Coronary artery (tissue), 2 donors: ENCODE measurements at regions not wholly inside any gene's neighbourhood (a gene's known extent, or its start where the extent isn't known, plus 50 kb on each side); places are given as distances from the start of the nearest gene placed in this dataset.

Source experiments
- DNase-seq: peaks from one replicate; pipeline ENCODE4 v3.0.0-alpha.2; 2017; ENCODE audit warnings: low spot score
- H3K27ac ChIP-seq, 2 donors: fragments of 200-600 bp; sonication (generic); one replicate each; pipeline ENCODE4 v1.5.1; 2016 to 2019
- H3K4me3 ChIP-seq: fragments of 200-600 bp; sonication (generic); 2 replicates; pipeline ENCODE4 v1.5.1; 2016; ENCODE audit warnings: mild to moderate bottlenecking, moderate library complexity
- TF ChIP-seq, protein P1 (sequence below): fragments of 200-600 bp; sonication (generic); IDR thresholded peaks from one replicate; pipeline ENCODE4 v1.5.1; 2019; ENCODE audit warnings: antibody characterized with exemption

DNA sequence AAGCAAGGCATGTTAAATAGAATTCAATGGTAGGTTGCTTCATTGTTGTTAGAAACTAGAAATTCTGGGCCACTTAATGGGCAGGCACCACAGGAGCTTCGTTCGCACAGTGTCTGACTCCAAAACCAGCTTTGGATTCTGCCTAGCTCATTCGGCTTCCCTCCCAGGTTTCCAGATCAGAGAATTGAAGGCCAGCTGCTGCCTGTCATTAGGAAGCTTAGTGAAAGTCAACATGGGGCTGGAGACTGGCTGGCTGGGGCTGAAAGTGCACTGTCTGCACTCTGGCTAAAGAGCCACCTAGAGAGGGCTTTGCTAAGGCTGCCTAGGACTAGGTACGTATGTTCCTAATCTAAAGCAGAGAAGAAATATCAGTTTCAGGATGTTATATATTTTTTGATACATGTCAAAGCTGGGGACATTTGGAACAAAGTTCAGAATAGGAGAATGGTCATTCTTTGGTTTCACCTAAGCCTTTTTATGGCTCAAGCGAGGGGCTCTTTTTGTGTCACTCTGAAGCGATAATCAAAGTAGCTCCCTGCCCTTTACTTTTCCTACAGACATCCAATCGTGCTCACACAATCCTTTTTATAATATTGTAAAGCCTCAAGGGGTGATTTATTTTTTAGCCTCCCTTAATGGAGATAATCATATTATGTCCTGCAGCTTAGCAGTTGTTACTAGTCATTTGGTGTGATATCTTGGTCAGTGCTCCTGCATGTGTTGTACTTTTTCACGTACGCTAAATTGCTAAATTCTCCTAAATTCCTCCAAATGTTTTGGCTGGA lies 238.5 kb upstream of the NAV3 start:
- Histone ChIP-seq H3K27ac (no peak overlapping the region), H3K4me3 (no peak overlapping the region)
- no peak for DNase-seq
- TF ChIP-seq, protein P1, sequence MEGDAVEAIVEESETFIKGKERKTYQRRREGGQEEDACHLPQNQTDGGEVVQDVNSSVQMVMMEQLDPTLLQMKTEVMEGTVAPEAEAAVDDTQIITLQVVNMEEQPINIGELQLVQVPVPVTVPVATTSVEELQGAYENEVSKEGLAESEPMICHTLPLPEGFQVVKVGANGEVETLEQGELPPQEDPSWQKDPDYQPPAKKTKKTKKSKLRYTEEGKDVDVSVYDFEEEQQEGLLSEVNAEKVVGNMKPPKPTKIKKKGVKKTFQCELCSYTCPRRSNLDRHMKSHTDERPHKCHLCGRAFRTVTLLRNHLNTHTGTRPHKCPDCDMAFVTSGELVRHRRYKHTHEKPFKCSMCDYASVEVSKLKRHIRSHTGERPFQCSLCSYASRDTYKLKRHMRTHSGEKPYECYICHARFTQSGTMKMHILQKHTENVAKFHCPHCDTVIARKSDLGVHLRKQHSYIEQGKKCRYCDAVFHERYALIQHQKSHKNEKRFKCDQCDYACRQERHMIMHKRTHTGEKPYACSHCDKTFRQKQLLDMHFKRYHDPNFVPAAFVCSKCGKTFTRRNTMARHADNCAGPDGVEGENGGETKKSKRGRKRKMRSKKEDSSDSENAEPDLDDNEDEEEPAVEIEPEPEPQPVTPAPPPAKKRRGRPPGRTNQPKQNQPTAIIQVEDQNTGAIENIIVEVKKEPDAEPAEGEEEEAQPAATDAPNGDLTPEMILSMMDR, result no peak

DNA sequence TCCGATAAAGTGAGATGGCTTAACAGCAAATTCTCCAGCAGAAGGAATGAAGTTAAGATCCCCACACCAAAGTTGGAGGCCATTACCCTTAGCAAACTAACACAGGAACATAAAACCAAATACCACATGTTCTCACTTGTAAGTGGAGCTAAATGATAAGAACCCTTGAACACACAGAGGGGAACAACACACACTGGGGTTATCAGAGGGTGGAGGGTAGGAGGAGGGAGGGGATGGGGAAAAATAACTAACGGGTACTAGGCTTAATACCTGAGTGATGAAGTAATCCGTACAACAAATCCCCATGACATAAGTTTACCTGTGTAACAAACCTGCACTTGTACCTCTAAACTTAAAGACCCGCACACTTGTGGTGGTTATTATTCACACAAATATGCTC lies 240.4 kb upstream of the NAV3 start:
- H3K4me3 ChIP-seq, result no peak overlapping the region
- TF ChIP-seq, protein P1, result no peak
- H3K27ac ChIP-seq, result no peak overlapping the region
- DNase-seq, result no peak

DNA sequence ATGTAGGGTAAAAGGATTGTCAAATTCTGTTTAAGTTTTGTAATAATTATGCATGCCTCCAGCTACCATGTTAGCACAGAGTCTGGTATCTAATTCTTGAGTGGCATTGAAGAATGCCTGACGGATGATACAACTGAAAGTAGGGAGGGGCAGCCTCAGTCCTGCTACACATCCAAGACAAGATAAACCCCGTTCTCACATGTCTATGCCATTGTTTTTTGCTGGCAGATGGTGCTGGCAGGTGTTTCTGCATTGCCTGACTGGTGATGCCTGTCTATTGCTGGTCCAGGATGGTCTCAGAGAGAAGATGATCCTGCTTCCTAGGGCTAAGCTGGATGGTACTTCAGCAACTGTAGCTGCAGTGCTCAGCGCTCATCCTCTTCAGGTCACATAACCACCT lies 245.8 kb upstream of the NAV3 start:
- no peak overlapping the region for H3K4me3 ChIP-seq
- no peak overlapping the region for H3K27ac ChIP-seq
- TF ChIP-seq, protein P1, result no peak
- DNase-seq, result no peak

DNA sequence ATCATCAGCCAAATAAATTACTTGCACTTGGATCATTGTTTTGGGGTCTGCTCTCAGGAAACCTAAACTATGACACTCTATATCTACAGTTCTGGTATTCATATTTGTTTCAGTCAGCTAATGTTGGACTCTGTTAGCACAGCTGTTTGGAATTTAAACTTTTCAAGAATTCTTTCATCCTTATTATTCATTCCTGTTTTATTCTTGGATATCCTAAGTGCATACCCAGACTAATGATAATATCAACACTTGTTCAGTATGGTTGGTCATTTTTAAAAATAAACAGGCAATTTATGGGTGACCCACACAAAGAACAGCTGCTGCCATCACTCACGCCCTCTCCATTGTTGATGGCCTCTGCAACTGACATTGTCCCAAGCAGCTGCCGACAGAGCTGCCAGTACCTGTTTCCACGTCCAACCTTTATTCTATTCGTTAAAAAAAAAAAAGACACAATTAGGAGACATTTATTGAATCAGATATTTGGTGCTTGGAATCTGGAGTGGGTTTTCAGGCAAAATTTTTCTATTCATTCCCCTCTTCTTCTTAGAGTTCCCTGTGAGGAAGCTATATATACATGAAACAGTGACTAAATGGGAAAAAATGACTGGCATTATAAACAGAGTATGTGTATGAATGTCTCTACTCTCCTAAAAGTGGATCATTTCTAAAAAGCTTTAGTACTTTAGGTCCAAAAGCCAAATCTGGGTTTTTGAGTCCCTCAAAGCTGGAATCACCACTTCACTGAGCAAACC lies 252.1 kb upstream of the NAV3 start:
- no peak for DNase-seq
- Histone ChIP-seq H3K4me3 (no peak overlapping the region), H3K27ac (no peak overlapping the region)
- TF ChIP-seq, protein P1, result no peak

DNA sequence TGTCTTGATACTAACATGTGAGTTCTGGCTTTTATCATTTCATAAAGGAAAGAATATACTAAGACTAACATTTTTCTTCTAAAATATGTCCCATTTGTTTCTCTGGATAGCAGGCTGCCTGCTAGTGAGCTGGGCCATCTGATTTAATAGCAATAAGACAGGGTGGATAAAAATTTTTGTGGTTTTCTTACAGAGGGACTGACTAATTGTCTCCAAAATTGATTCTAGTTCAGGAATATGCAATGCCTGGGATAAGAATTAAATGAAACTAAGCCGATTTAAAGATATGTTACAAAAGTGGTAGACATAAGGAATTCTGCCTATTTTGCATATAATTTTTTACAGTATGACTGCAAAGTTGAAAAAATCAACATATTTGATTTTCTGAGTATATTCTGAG lies 252.9 kb upstream of the NAV3 start:
- no peak for DNase-seq
- H3K4me3 ChIP-seq, result no peak overlapping the region
- no peak overlapping the region for H3K27ac ChIP-seq
- TF ChIP-seq, protein P1, result no peak

DNA sequence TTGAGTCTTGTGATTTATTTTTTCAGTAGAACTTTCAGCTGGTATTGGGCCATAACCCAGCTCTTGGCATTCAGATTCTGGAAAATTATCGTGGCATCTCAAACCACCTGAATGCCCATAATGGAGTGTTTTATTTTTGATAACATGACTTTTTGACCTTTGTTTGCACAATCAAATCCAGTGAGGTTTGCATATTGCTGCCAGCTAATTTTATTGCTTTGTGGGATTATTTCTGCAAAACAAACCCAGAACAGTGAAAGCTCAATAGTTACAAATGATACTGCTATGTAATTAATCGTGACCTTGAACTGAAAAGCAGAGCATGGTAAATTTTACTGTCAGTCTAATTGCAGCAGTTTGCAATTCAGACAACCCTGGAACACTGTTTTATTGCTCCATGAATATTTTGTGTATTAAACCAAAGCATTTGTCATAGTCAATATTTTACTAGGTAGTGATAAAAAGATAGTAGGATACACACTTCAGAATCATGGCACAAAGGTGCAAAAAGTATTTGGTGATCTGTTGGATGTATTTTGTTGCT lies 255.2 kb upstream of the NAV3 start:
- TF ChIP-seq, protein P1, result no peak
- no peak for DNase-seq
- Histone ChIP-seq H3K4me3 (no peak overlapping the region), H3K27ac (no peak overlapping the region)
